ENCODE measurements at regions not wholly inside any gene's neighbourhood (a gene's known extent, or its start where the extent isn't known, plus 50 kb on each side); places are given as distances from the start of the nearest gene placed in this dataset.

- TF ChIP-seq, protein P1, sequence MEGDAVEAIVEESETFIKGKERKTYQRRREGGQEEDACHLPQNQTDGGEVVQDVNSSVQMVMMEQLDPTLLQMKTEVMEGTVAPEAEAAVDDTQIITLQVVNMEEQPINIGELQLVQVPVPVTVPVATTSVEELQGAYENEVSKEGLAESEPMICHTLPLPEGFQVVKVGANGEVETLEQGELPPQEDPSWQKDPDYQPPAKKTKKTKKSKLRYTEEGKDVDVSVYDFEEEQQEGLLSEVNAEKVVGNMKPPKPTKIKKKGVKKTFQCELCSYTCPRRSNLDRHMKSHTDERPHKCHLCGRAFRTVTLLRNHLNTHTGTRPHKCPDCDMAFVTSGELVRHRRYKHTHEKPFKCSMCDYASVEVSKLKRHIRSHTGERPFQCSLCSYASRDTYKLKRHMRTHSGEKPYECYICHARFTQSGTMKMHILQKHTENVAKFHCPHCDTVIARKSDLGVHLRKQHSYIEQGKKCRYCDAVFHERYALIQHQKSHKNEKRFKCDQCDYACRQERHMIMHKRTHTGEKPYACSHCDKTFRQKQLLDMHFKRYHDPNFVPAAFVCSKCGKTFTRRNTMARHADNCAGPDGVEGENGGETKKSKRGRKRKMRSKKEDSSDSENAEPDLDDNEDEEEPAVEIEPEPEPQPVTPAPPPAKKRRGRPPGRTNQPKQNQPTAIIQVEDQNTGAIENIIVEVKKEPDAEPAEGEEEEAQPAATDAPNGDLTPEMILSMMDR (IDR thresholded peaks at IDR 0.05 in 2 of 3, conservative IDR thresholded peaks at IDR 0.05 in 1 of 3; ENCODE audit: insufficient read depth in 2 of 3, low read depth in 1 of 3, low read length in 3 of 3) = no peak
- TF ChIP-seq TAF1 (IDR thresholded peaks at IDR 0.05; ENCODE audit: control insufficient read depth, extremely low read depth, insufficient read depth, low read length, severe bottlenecking) (no peak), POLR2A (conservative IDR thresholded peaks at IDR 0.05) (no peak), MAZ (CRISPR knock-in tag; conservative IDR thresholded peaks at IDR 0.05 in 1 of 2, IDR thresholded peaks at IDR 0.05 in 1 of 2) (no peak)
- TF ChIP-seq, protein P2, sequence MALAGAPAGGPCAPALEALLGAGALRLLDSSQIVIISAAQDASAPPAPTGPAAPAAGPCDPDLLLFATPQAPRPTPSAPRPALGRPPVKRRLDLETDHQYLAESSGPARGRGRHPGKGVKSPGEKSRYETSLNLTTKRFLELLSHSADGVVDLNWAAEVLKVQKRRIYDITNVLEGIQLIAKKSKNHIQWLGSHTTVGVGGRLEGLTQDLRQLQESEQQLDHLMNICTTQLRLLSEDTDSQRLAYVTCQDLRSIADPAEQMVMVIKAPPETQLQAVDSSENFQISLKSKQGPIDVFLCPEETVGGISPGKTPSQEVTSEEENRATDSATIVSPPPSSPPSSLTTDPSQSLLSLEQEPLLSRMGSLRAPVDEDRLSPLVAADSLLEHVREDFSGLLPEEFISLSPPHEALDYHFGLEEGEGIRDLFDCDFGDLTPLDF (CRISPR knock-in tag; IDR thresholded peaks at IDR 0.05) = no peak
These were observed 142.6 kb downstream of the CEBPB start for GRCh38 chr20:50333131-50333670.

All from K562 (cell line).